WTC11 (cell line): ENCODE measurements at regions not wholly inside any gene's neighbourhood (a gene's known extent, or its start where the extent isn't known, plus 50 kb on each side); places are given as distances from the start of the nearest gene placed in this dataset.
A peak's percentile ranks its signal among the peaks of the same experiment; 100 is the strongest.

ENCODE experiments used
- ATAC-seq: fragments of 200-7000 bp; cut with Tn5 transposase; 2 replicates; pipeline ENCODE4 v1.10.0; 2021; ENCODE audit warnings: mild to moderate bottlenecking, moderate library complexity
- CTCF ChIA-PET: fragments of 300-600 bp; sonication (Branson Sonifier 250); formaldehyde crosslinking; loops from one replicate; lab custom pipeline; 2021; ENCODE audit warnings: antibody characterized with exemption; lab: Charles Lee
- POLR2A ChIA-PET: fragments of 350-600 bp; sonication (Branson Sonifier 250); formaldehyde crosslinking; loops from one replicate; lab custom pipeline; 2021; ENCODE audit warnings: antibody characterized with exemption; lab: Charles Lee
- DNase-seq: peaks from one replicate; pipeline ENCODE4 v3.0.0; 2021; ENCODE audit warnings: low spot score
- H3K27ac Mint-ChIP-seq: 2 replicates; pipeline ENCODE4 v1.8.0; 2021; ENCODE audit warnings: mixed read lengths
- H3K27me3 Mint-ChIP-seq: 2 replicates; pipeline ENCODE4 v1.8.0; 2021; ENCODE audit warnings: low read depth, mild to moderate bottlenecking, moderate library complexity, mixed read lengths
- H3K36me3 Mint-ChIP-seq: 2 replicates; pipeline ENCODE4 v1.8.0; 2021; ENCODE audit warnings: mixed read lengths
- H3K4me1 Mint-ChIP-seq: 2 replicates; pipeline ENCODE4 v1.8.0; 2022; ENCODE audit warnings: mixed read lengths
- H3K4me3 Mint-ChIP-seq: 2 replicates; pipeline ENCODE4 v1.8.0; 2021; ENCODE audit warnings: mild to moderate bottlenecking, moderate library complexity, mixed read lengths
- H3K9me3 Mint-ChIP-seq: 2 replicates; pipeline ENCODE4 v1.8.0; 2021; ENCODE audit warnings: mixed read lengths
- ATF2 ChIP-seq: sonication (generic); formaldehyde crosslinking; IDR thresholded peaks from 2 replicates; pipeline ENCODE4 v1.8.1; 2022; ENCODE audit warnings: low read depth, missing genetic modification reagents, borderline replicate concordance
- CTCF ChIP-seq: fragments of 200-600 bp; IDR thresholded peaks from 2 replicates; pipeline ENCODE4 v1.8.0; 2022; ENCODE audit warnings: antibody characterized with exemption
- EMX1 ChIP-seq: fragments of 250-450 bp; sonication (Bioruptor Pico); IDR thresholded peaks from 2 replicates; pipeline ENCODE4 v1.8.0; 2021; ENCODE audit warnings: mild to moderate bottlenecking
- ERG ChIP-seq: fragments of 250-450 bp; sonication (Bioruptor Pico); IDR thresholded peaks from 2 replicates; pipeline ENCODE4 v1.8.0; 2021; ENCODE audit warnings: mild to moderate bottlenecking
- ESRRA ChIP-seq: sonication (generic); formaldehyde crosslinking; IDR thresholded peaks from 2 replicates; pipeline ENCODE4 v1.8.1; 2022; ENCODE audit warnings: mild to moderate bottlenecking, missing genetic modification reagents, borderline replicate concordance
- GABPB1 ChIP-seq: sonication (generic); formaldehyde crosslinking; IDR thresholded peaks from 2 replicates; pipeline ENCODE4 v1.8.1; 2023; ENCODE audit warnings: mild to moderate bottlenecking, missing genetic modification reagents
- GRHL2 ChIP-seq: fragments of 250-450 bp; sonication (Bioruptor Pico); IDR thresholded peaks from 2 replicates; pipeline ENCODE4 v1.8.0; 2022; ENCODE audit warnings: mild to moderate bottlenecking, moderate library complexity; ENCODE audit not compliant: insufficient replicate concordance, severe bottlenecking
- HMGA2 ChIP-seq: fragments of 250-450 bp; sonication (Bioruptor Pico); IDR thresholded peaks from 2 replicates; pipeline ENCODE4 v1.4.0; 2021; ENCODE audit warnings: mild to moderate bottlenecking, moderate library complexity
- JUN ChIP-seq: sonication (generic); formaldehyde crosslinking; IDR thresholded peaks from 2 replicates; pipeline ENCODE4 v1.8.0; 2023; ENCODE audit warnings: mild to moderate bottlenecking, missing genetic modification reagents
- KAT7 ChIP-seq: sonication (generic); formaldehyde crosslinking; IDR thresholded peaks from 2 replicates; pipeline ENCODE4 v1.8.1; 2023; ENCODE audit warnings: missing genetic modification reagents, mild to moderate bottlenecking, borderline replicate concordance
- NFATC4 ChIP-seq: fragments of 250-450 bp; sonication (Bioruptor Pico); IDR thresholded peaks from 2 replicates; pipeline ENCODE4 v1.9.0; 2021; ENCODE audit warnings: mild to moderate bottlenecking
- NR1H2 ChIP-seq: sonication (generic); formaldehyde crosslinking; IDR thresholded peaks from 2 replicates; pipeline ENCODE4 v1.9.0; 2021; ENCODE audit warnings: mild to moderate bottlenecking, moderate library complexity, missing genetic modification reagents
- SP1 ChIP-seq: sonication (generic); formaldehyde crosslinking; conservative IDR thresholded peaks from 2 replicates; pipeline ENCODE4 v1.8.1; 2022; ENCODE audit warnings: missing genetic modification reagents
- TCF7 ChIP-seq: sonication (generic); formaldehyde crosslinking; IDR thresholded peaks from 2 replicates; pipeline ENCODE4 v1.8.0; 2022; ENCODE audit warnings: mild to moderate bottlenecking, low read depth, missing genetic modification reagents, moderate library complexity
- TEAD4 ChIP-seq: sonication (generic); formaldehyde crosslinking; IDR thresholded peaks from 2 replicates; pipeline ENCODE4 v1.8.0; 2022; ENCODE audit warnings: mild to moderate bottlenecking, missing genetic modification reagents
- TP53 ChIP-seq: sonication (generic); formaldehyde crosslinking; IDR thresholded peaks from 2 replicates; pipeline ENCODE4 v1.8.1; 2023; ENCODE audit warnings: mild to moderate bottlenecking, missing genetic modification reagents
- ZNF121 ChIP-seq: sonication (generic); formaldehyde crosslinking; IDR thresholded peaks from 2 replicates; pipeline ENCODE4 v1.8.0; 2023; ENCODE audit warnings: missing genetic modification reagents
- ZNF232 ChIP-seq: sonication (generic); formaldehyde crosslinking; IDR thresholded peaks from 2 replicates; pipeline ENCODE4 v1.8.0; 2022; ENCODE audit warnings: mild to moderate bottlenecking, missing genetic modification reagents
- ZNF425 ChIP-seq: fragments of 250-450 bp; sonication (Bioruptor Pico); conservative IDR thresholded peaks from 2 replicates; pipeline ENCODE4 v1.9.0; 2021; ENCODE audit warnings: mild to moderate bottlenecking

- no peak for TF ChIP-seq CTCF
- no peak for TF ChIP-seq EMX1 (CRISPR knock-in tag)
- no peak for TF ChIP-seq ZNF121 (CRISPR knock-in tag)
- no peak for TF ChIP-seq SP1 (CRISPR knock-in tag)
- TF ChIP-seq ERG = no peak
- no peak for TF ChIP-seq ZNF232 (CRISPR knock-in tag)
Measured at GRCh38 chr5:53261245-53261644, 151.7 kb upstream of the MOCS2 start (continued).

GRCh38 chr5:53262348-53262970, 152.9 kb upstream of the MOCS2 start:
- H3K9me3 Mint-ChIP-seq = peaks cover 23% of the 10 kb centered on the region
- no peak overlapping the region for H3K4me3 Mint-ChIP-seq
- TF ChIP-seq KAT7 (no peak), CTCF (0 out of 2 replicates have a peak, but pooled peaks have one; percentile 27)
- POLR2A ChIA-PET = no interaction called here
- H3K27ac Mint-ChIP-seq = no peak overlapping the region
- CTCF ChIA-PET = interaction anchor here (0.7 to 1.5 kb wide), 15 partner anchors 25 to 1050 kb away, joined by 3 to 12 read pairs (median 4); no protein-coding TSS in a partner anchor
- peaks cover 4% of the 10 kb centered on the region for H3K36me3 Mint-ChIP-seq
- DNase-seq (peak; percentile 29), ATAC-seq (peak; percentile 38; the same call in 1 of the 2 replicates)
- no peaks in the 10 kb centered on the region for H3K27me3 Mint-ChIP-seq
- H3K4me1 Mint-ChIP-seq = no peaks in the 10 kb centered on the region

GRCh38 chr5:53263151-53263550, 153.6 kb upstream of the MOCS2 start:
- no peaks in the 10 kb centered on the region for H3K27me3 Mint-ChIP-seq
- H3K4me3 Mint-ChIP-seq = no peak overlapping the region
- H3K36me3 Mint-ChIP-seq = peaks cover 11% of the 10 kb centered on the region
- ChIA-PET CTCF (interaction anchor here (1.3 to 1.5 kb wide), 3 partner anchors 24 to 1049 kb away, joined by 3 to 4 read pairs (median 4); no protein-coding TSS in a partner anchor), POLR2A (no interaction called here)
- no peak for ATAC-seq
- H3K9me3 Mint-ChIP-seq = peaks cover 27% of the 10 kb centered on the region
- no peaks in the 10 kb centered on the region for H3K4me1 Mint-ChIP-seq
- H3K27ac Mint-ChIP-seq = no peak overlapping the region
- no peak for DNase-seq
- TF ChIP-seq TEAD4 (CRISPR knock-in tag) = no peak
- no peak for TF ChIP-seq TP53 (CRISPR knock-in tag)
- TF ChIP-seq GABPB1 (CRISPR knock-in tag) = no peak
- no peak for TF ChIP-seq HMGA2
- TF ChIP-seq GRHL2 = no peak
- TF ChIP-seq, all 79 proteins: peak for 0

GRCh38 chr5:53265043-53265442, 155.5 kb upstream of the MOCS2 start:
- ChIA-PET POLR2A (no interaction called here), CTCF (no interaction called here)
- Mint-ChIP-seq H3K9me3 (peaks cover 33% of the 10 kb centered on the region), H3K27ac (no peak overlapping the region), H3K36me3 (peaks cover 23% of the 10 kb centered on the region), H3K4me1 (no peaks in the 10 kb centered on the region), H3K4me3 (no peak overlapping the region), H3K27me3 (peaks cover 5% of the 10 kb centered on the region)
- no peak for ATAC-seq
- DNase-seq = no peak
- TF ChIP-seq TCF7 (CRISPR knock-in tag) (no peak), ERG (no peak), JUN (CRISPR knock-in tag) (no peak), ATF2 (CRISPR knock-in tag) (no peak), ESRRA (CRISPR knock-in tag) (no peak), NFATC4 (CRISPR knock-in tag) (no peak), ZNF425 (CRISPR knock-in tag) (no peak), NR1H2 (CRISPR knock-in tag) (no peak)
